Suprapubic skin (tissue), 4 donors: ENCODE measurements at regions not wholly inside any gene's neighbourhood (a gene's known extent, or its start where the extent isn't known, plus 50 kb on each side); places are given as distances from the start of the nearest gene placed in this dataset.

ENCODE experiments used
- CTCF ChIP-seq, 2 donors: fragments of 200-600 bp in 1 of 2; fragments of 450-650 bp in 1 of 2; sonication (generic) in 1 of 2; IDR thresholded peaks; one replicate each; pipeline ENCODE4 v1.5.1; 2016 to 2019; ENCODE audit warnings: antibody characterized with exemption in 2 of 2, mild to moderate bottlenecking in 1 of 2, moderate library complexity in 1 of 2
- EP300 ChIP-seq: sonication (generic); formaldehyde crosslinking; IDR thresholded peaks from one replicate; pipeline ENCODE4 v1.6.1; 2017; ENCODE audit warnings: antibody characterized with exemption
- POLR2A ChIP-seq, 2 donors: fragments of 450-650 bp; IDR thresholded peaks; one replicate each; pipeline ENCODE4 v1.6.1; 2017; ENCODE audit warnings: antibody characterized with exemption in 2 of 2, mild to moderate bottlenecking in 2 of 2, moderate library complexity in 2 of 2
- POLR2AphosphoS5 ChIP-seq, 3 donors: sonication (generic); formaldehyde crosslinking; IDR thresholded peaks; one replicate each; pipeline ENCODE4 v1.6.1; 2017; ENCODE audit warnings: antibody characterized with exemption in 3 of 3

GRCh38 chr17:5947701-5948180, 122.4 kb upstream of the WSCD1 start:
- no peak for TF ChIP-seq CTCF (IDR thresholded peaks at IDR 0.05)
- no peak for TF ChIP-seq EP300
- TF ChIP-seq POLR2A (IDR thresholded peaks at IDR 0.05) = no peak
- TF ChIP-seq POLR2AphosphoS5 (IDR thresholded peaks at IDR 0.05) = no peak
